SKM-1 (cell line): ENCODE measurements at regions not wholly inside any gene's neighbourhood (a gene's known extent, or its start where the extent isn't known, plus 50 kb on each side); places are given as distances from the start of the nearest gene placed in this dataset.
A peak's percentile ranks its signal among the peaks of the same experiment; 100 is the strongest.

Experiments
- DNase-seq: peaks from one replicate; lab custom pipeline; 2025; ENCODE audit not compliant: unreplicated experiment; lab: John Stamatoyannopoulos, UW

GRCh38 chrX:80098038-80098437 is 83.5 kb downstream of the TBX22 start:
- no peak for DNase-seq

- DNase-seq, result no peak
Measured at GRCh38 chrX:80120335-80120734, 105.8 kb downstream of the TBX22 start.

GRCh38 chrX:80138938-80139337 is 124.4 kb downstream of the TBX22 start:
- DNase-seq, result no peak

GRCh38 chrX:80139564-80139963 is 125.0 kb downstream of the TBX22 start:
- no peak for DNase-seq

GRCh38 chrX:80170581-80170980 is 156.0 kb downstream of the TBX22 start:
- DNase-seq, result no peak

GRCh38 chrX:80173261-80173660 is 158.7 kb downstream of the TBX22 start:
- DNase-seq, result no peak

- no peak for DNase-seq
Measured at GRCh38 chrX:80174925-80175574, 160.5 kb downstream of the TBX22 start.

- no peak for DNase-seq
Measured at GRCh38 chrX:80181079-80181478, 166.5 kb downstream of the TBX22 start.

- no peak for DNase-seq
Measured at GRCh38 chrX:80184854-80185253, 170.3 kb downstream of the TBX22 start.

GRCh38 chrX:80206647-80207046 is 192.1 kb downstream of the TBX22 start:
- no peak for DNase-seq

GRCh38 chrX:80207327-80207726 is 192.8 kb downstream of the TBX22 start:
- no peak for DNase-seq

GRCh38 chrX:80216086-80216485 is 201.5 kb downstream of the TBX22 start:
- no peak for DNase-seq

- peak; percentile 58 for DNase-seq
Measured at GRCh38 chrX:80223982-80224579, 196.2 kb upstream of the TENT5D start.

- no peak for DNase-seq
Measured at GRCh38 chrX:80229626-80230025, 190.6 kb upstream of the TENT5D start.

GRCh38 chrX:80237072-80237471 is 183.2 kb upstream of the TENT5D start:
- no peak for DNase-seq

GRCh38 chrX:80246271-80246670 is 174.0 kb upstream of the TENT5D start:
- DNase-seq, result no peak

- no peak for DNase-seq
Measured at GRCh38 chrX:80266287-80266686, 154.0 kb upstream of the TENT5D start.

GRCh38 chrX:80266979-80267378 is 153.3 kb upstream of the TENT5D start:
- no peak for DNase-seq

GRCh38 chrX:80267790-80268189 is 152.5 kb upstream of the TENT5D start:
- DNase-seq, result no peak

GRCh38 chrX:80282535-80282934 is 137.7 kb upstream of the TENT5D start:
- DNase-seq, result no peak

GRCh38 chrX:80285131-80285773 is 135.0 kb upstream of the TENT5D start:
- DNase-seq, result no peak

GRCh38 chrX:80290834-80291233 is 129.4 kb upstream of the TENT5D start:
- no peak for DNase-seq

GRCh38 chrX:80293354-80293753 is 126.9 kb upstream of the TENT5D start:
- no peak for DNase-seq
